ENCODE measurements at regions not wholly inside any gene's neighbourhood (a gene's known extent, or its start where the extent isn't known, plus 50 kb on each side); places are given as distances from the start of the nearest gene placed in this dataset.
"Not testable (repeated sequence)": the region's sequence is repeated elsewhere in the genome, so short reads cannot be mapped to it uniquely, and the experiment has no call there.

- Mint-ChIP-seq H3K4me1 (peaks cover 16% of the 10 kb centered on the region), H3K27ac (peak overlapping the region; percentile 74), H3K4me3 (peak overlapping the region; percentile 70), H3K36me3 (ENCODE audit: low read depth) (no peaks in the 10 kb centered on the region), H3K27me3 (no peaks in the 10 kb centered on the region)
- ATAC-seq (peak; percentile 41), DNase-seq (no peak)
- no peaks in the 10 kb centered on the region for H3K9me3 ChIP-seq (ENCODE audit: control insufficient read depth, low read length, poor library complexity, severe bottlenecking)
Measured at GRCh38 chr2:12897181-12897580, 180.4 kb downstream of the TRIB2 start.

GRCh38 chr2:12903272-12903671 is 186.5 kb downstream of the TRIB2 start:
- no peaks in the 10 kb centered on the region for H3K9me3 ChIP-seq (ENCODE audit: control insufficient read depth, low read length, poor library complexity, severe bottlenecking)
- Mint-ChIP-seq H3K4me1 (peaks cover 4% of the 10 kb centered on the region), H3K27me3 (no peaks in the 10 kb centered on the region), H3K27ac (no peak overlapping the region), H3K4me3 (no peak overlapping the region), H3K36me3 (ENCODE audit: low read depth) (no peaks in the 10 kb centered on the region)
- DNase-seq (no peak), ATAC-seq (no peak)

GRCh38 chr2:12910431-12910830 is 193.7 kb downstream of the TRIB2 start:
- Mint-ChIP-seq H3K4me3 (no peak overlapping the region), H3K27ac (no peak overlapping the region), H3K27me3 (peaks cover 6% of the 10 kb centered on the region), H3K36me3 (ENCODE audit: low read depth) (no peaks in the 10 kb centered on the region), H3K4me1 (peaks cover 5% of the 10 kb centered on the region)
- ATAC-seq, result no peak
- no peak for DNase-seq
- no peaks in the 10 kb centered on the region for H3K9me3 ChIP-seq (ENCODE audit: control insufficient read depth, low read length, poor library complexity, severe bottlenecking)

- H3K27ac Mint-ChIP-seq, result no peak overlapping the region
- H3K9me3 ChIP-seq (ENCODE audit: control insufficient read depth, low read length, poor library complexity, severe bottlenecking), result no peaks in the 10 kb centered on the region
- DNase-seq, result no peak
- peaks cover 7% of the 10 kb centered on the region for H3K27me3 Mint-ChIP-seq
- peaks cover 5% of the 10 kb centered on the region for H3K4me1 Mint-ChIP-seq
- no peak overlapping the region for H3K4me3 Mint-ChIP-seq
- ATAC-seq, result no peak
- H3K36me3 Mint-ChIP-seq (ENCODE audit: low read depth), result no peaks in the 10 kb centered on the region
Measured at GRCh38 chr2:12915787-12916186, 199.1 kb downstream of the TRIB2 start.

- no peaks in the 10 kb centered on the region for H3K9me3 ChIP-seq (ENCODE audit: control insufficient read depth, low read length, poor library complexity, severe bottlenecking)
- DNase-seq, result no peak
- Mint-ChIP-seq H3K4me1 (peaks cover 5% of the 10 kb centered on the region), H3K27me3 (peaks cover 7% of the 10 kb centered on the region), H3K4me3 (no peak overlapping the region), H3K27ac (no peak overlapping the region), H3K36me3 (ENCODE audit: low read depth) (no peaks in the 10 kb centered on the region)
- ATAC-seq, result no peak
Measured at GRCh38 chr2:12918138-12918834, 201.6 kb downstream of the TRIB2 start.

- no peak overlapping the region for H3K4me3 Mint-ChIP-seq
- H3K4me1 Mint-ChIP-seq, result peaks cover 5% of the 10 kb centered on the region
- no peak for DNase-seq
- no peaks in the 10 kb centered on the region for H3K9me3 ChIP-seq (ENCODE audit: control insufficient read depth, low read length, poor library complexity, severe bottlenecking)
- H3K27me3 Mint-ChIP-seq, result peaks cover 7% of the 10 kb centered on the region
- ATAC-seq, result no peak
- no peak overlapping the region for H3K27ac Mint-ChIP-seq
- no peaks in the 10 kb centered on the region for H3K36me3 Mint-ChIP-seq (ENCODE audit: low read depth)
Measured at GRCh38 chr2:12918835-12919445, 202.2 kb downstream of the TRIB2 start.

GRCh38 chr2:12921321-12921720 is 204.6 kb downstream of the TRIB2 start:
- peaks cover 6% of the 10 kb centered on the region for H3K27me3 Mint-ChIP-seq
- DNase-seq (no peak), ATAC-seq (no peak)
- H3K36me3 Mint-ChIP-seq (ENCODE audit: low read depth), result no peaks in the 10 kb centered on the region
- H3K4me3 Mint-ChIP-seq, result no peak overlapping the region
- no peaks in the 10 kb centered on the region for H3K4me1 Mint-ChIP-seq
- no peaks in the 10 kb centered on the region for H3K9me3 ChIP-seq (ENCODE audit: control insufficient read depth, low read length, poor library complexity, severe bottlenecking)
- no peak overlapping the region for H3K27ac Mint-ChIP-seq

GRCh38 chr2:12923907-12924610 is 207.3 kb downstream of the TRIB2 start:
- H3K36me3 Mint-ChIP-seq (ENCODE audit: low read depth), result no peaks in the 10 kb centered on the region
- H3K27ac Mint-ChIP-seq, result no peak overlapping the region

GRCh38 chr2:12926641-12927040 is 209.9 kb downstream of the TRIB2 start:
- peaks cover 16% of the 10 kb centered on the region for H3K4me1 Mint-ChIP-seq
- H3K36me3 Mint-ChIP-seq (ENCODE audit: low read depth); H3K4me3 Mint-ChIP-seq; ATAC-seq; H3K27me3 Mint-ChIP-seq; H3K9me3 ChIP-seq (ENCODE audit: control insufficient read depth, low read length, poor library complexity, severe bottlenecking); DNase-seq; H3K27ac Mint-ChIP-seq: not testable (repeated sequence)

More at GRCh38 chr2:12923907-12924610, 207.3 kb downstream of the TRIB2 start:
- Mint-ChIP-seq H3K4me1 (peaks cover 6% of the 10 kb centered on the region), H3K27me3 (peaks cover 6% of the 10 kb centered on the region), H3K4me3 (no peak overlapping the region)
- no peaks in the 10 kb centered on the region for H3K9me3 ChIP-seq (ENCODE audit: control insufficient read depth, low read length, poor library complexity, severe bottlenecking)
- ATAC-seq (no peak), DNase-seq (no peak)

GRCh38 chr2:12928197-12928774 is 211.6 kb downstream of the TRIB2 start:
- Mint-ChIP-seq H3K27ac (no peak overlapping the region), H3K36me3 (ENCODE audit: low read depth) (no peaks in the 10 kb centered on the region), H3K27me3 (peaks cover 6% of the 10 kb centered on the region), H3K4me3 (no peak overlapping the region), H3K4me1 (peaks cover 16% of the 10 kb centered on the region)
- no peaks in the 10 kb centered on the region for H3K9me3 ChIP-seq (ENCODE audit: control insufficient read depth, low read length, poor library complexity, severe bottlenecking)
- no peak for ATAC-seq
- DNase-seq, result no peak

- H3K27me3 Mint-ChIP-seq, result peaks cover 6% of the 10 kb centered on the region
- H3K27ac Mint-ChIP-seq, result no peak overlapping the region
- no peak for DNase-seq
Measured at GRCh38 chr2:12928775-12929401, 212.2 kb downstream of the TRIB2 start.

GRCh38 chr2:12929758-12930157 is 213.0 kb downstream of the TRIB2 start:
- Mint-ChIP-seq H3K4me3 (no peak overlapping the region), H3K4me1 (peaks cover 23% of the 10 kb centered on the region), H3K27ac (no peak overlapping the region), H3K27me3 (no peaks in the 10 kb centered on the region), H3K36me3 (ENCODE audit: low read depth) (no peaks in the 10 kb centered on the region)
- no peak for DNase-seq
- no peaks in the 10 kb centered on the region for H3K9me3 ChIP-seq (ENCODE audit: control insufficient read depth, low read length, poor library complexity, severe bottlenecking)
- ATAC-seq, result no peak

More at GRCh38 chr2:12928775-12929401, 212.2 kb downstream of the TRIB2 start:
- no peak overlapping the region for H3K4me3 Mint-ChIP-seq
- peaks cover 16% of the 10 kb centered on the region for H3K4me1 Mint-ChIP-seq
- ATAC-seq, result no peak
- no peaks in the 10 kb centered on the region for H3K36me3 Mint-ChIP-seq (ENCODE audit: low read depth)
- H3K9me3 ChIP-seq (ENCODE audit: control insufficient read depth, low read length, poor library complexity, severe bottlenecking), result no peaks in the 10 kb centered on the region

- H3K27ac Mint-ChIP-seq, result no peak overlapping the region
- ATAC-seq (no peak), DNase-seq (no peak)
- H3K4me3 Mint-ChIP-seq, result no peak overlapping the region
- peaks cover 29% of the 10 kb centered on the region for H3K4me1 Mint-ChIP-seq
- H3K27me3 Mint-ChIP-seq, result no peaks in the 10 kb centered on the region
- no peaks in the 10 kb centered on the region for H3K9me3 ChIP-seq (ENCODE audit: control insufficient read depth, low read length, poor library complexity, severe bottlenecking)
- no peaks in the 10 kb centered on the region for H3K36me3 Mint-ChIP-seq (ENCODE audit: low read depth)
Measured at GRCh38 chr2:12930391-12930790, 213.7 kb downstream of the TRIB2 start.
